T-helper 1 cell treated with Interleukin-12 subunit alpha and Interleukin-12 subunit beta and Interleukin-4 antibody, amounts not matched to agents 30 ng/mL and 1 ng/mL, for 36 hours (primary cell): ENCODE measurements at regions not wholly inside any gene's neighbourhood (a gene's known extent, or its start where the extent isn't known, plus 50 kb on each side); places are given as distances from the start of the nearest gene placed in this dataset.

Source experiments
- intact Hi-C: fragments of 100-400 bp; cut with micrococcal nuclease; formaldehyde crosslinking; loops from one replicate; pipeline ENCODE4 v1.15.1; 2024

DNA sequence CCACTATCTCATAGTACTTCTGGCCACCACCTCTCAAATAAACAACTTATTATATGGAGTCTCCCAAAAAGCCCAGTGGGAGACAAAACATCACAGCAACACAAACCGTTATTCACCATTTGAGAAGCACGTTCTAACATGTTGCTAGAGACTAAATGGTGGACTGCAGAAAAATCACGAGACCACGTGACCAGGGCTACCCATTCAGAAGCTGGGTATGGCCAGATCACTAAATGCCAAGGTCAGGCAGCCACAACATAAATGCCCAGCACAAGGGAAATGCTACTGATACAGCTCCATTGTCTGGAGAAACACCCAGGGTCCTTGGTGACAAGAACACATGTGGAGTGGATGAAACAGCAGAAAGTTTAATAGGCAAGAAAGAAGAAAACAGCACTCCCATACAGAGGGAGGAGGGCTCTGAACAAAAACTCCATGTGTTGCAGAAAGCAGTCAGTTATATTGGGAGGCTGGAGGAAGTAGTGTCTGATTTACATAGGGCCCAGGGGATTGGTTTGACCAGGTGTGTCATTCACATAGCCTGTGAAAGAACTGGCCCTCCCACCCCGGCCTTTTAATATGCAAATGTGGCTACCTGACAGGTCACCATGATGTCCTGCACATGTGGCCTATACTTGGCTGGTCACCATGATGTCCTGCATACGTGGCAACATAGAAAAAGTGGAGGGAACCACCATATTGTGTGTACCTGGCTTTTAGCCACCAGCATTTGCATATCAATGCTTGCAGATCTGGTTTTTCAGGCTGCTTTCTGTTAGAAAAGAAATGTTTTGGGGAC, 97.2 kb downstream of the TRIM36 start:
- intact Hi-C loops: no loop called here

DNA sequence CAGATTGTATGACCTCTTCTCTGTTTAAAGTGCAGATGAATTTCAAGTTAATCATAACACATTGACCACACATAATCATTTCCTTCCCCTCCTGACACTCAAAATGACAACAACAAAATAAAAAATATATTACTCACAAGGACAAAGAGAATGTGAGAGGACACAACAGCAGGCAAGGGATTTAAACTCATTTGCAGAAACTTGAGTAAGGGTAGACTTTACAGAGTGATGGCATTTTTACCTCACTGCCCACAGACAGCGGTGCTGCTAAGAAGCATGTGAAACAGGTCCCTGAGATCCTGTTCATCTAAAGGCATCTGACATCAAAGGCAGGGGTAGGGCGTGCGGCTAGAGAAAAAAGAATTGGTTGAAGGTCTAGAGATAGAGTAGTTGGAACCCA, 99.0 kb downstream of the TRIM36 start:
- intact Hi-C loops: no loop called here

DNA sequence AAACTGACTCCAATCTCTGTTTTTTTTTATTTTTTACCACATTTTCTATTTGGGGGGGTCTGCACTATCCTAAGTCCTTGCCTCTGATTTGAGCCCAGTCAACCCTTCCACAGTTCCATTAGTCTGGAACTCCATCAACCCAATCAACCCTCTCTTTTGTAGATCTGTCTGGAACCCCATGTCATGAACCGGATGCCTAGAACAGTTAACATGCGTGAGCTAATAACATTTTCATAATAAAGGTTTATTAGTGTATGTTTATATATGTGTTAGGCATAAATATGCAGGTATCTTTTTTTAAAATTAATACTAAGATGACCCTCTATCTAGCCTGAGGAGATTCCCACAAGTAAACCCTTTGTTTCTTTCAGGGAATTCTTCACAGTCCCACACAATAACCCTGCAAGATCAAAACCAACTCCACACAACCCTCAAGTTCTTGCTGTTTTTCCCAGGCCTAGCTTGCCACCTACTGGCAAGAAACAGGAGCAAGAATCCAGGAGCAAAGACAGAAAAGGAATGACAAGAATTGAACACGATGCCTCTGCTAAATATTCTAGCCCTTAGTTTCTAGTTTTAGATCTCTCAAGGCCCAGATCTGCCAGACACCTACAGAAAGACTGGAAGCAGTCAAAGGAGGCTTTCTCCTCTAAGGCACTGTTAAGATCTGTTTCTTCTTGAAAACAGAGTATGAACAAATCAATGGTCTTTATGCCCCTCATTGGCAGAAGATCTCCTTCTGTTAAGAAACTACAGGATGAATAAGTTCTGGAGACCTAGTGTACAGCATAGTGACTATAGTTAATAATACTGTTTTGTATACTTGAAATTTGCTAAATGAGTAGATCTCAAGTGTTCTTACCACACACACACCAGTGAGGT, 100.4 kb downstream of the TRIM36 start:
- intact Hi-C loops: loop anchor here (5.0 kb wide), 2 partner anchors 1392 to 1457 kb away; no protein-coding TSS in a partner anchor

DNA sequence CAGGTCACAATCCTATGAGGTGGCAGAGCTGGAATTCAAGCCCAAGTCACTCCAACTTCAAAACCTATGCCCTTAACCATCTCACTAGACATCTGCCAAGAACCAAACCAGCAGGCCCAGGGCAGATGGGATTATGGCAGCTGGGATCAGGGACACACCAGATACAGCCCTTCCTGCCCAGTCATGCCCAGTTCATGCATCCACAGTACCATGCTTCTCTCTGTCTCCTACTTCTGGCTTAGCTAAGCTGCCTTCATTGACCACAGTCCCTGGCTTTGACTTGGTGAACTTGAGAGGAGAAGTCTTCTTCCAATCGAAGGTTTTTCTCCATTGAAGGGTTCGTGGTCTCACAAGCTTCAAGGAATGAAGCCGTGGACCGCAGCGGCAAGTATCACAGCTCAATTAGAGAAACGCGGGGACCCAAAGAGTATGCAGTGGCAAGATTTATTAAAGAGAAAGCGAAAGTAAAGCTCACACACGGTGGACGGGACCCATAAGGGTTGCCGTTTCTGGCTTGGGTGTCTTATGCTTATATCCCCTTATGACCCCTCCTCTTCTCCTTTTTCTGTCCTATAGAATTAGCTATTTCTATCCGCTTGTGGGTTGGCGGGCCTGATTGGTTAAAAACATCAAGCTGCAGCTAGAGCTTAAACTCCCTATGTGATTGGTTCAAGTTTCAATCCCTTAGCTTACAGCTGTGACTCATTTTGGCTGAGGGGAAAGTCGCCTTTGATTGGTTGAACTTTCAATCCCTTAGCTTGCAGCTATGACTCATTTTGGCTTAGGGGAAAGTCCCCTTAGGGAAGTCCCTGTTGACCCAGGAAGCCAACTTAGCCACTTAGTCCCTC, 101.2 kb downstream of the TRIM36 start:
- intact Hi-C loops: loop anchor here (5.0 kb wide), 2 partner anchors 1391 to 1456 kb away; no protein-coding TSS in a partner anchor

DNA sequence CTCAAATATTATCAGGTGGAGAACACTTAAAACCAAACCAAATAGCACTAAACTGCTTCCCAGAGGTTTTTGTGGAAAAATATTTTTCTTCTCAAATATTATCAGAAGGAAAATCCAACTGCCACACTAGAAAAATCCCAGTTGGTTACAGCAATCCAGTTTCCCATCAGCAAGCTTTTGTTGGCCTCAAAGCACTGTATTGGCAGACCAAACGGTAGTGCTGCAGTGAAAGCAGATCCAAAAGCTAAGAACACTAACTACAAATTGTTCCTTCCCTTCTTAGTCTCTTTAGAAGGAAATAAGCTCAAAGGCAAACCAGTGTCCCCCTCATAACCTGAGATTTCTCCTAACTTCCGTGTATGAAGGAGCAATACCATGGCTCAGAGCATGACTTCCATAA, 105.3 kb downstream of the TRIM36 start:
- intact Hi-C loops: no loop called here

DNA sequence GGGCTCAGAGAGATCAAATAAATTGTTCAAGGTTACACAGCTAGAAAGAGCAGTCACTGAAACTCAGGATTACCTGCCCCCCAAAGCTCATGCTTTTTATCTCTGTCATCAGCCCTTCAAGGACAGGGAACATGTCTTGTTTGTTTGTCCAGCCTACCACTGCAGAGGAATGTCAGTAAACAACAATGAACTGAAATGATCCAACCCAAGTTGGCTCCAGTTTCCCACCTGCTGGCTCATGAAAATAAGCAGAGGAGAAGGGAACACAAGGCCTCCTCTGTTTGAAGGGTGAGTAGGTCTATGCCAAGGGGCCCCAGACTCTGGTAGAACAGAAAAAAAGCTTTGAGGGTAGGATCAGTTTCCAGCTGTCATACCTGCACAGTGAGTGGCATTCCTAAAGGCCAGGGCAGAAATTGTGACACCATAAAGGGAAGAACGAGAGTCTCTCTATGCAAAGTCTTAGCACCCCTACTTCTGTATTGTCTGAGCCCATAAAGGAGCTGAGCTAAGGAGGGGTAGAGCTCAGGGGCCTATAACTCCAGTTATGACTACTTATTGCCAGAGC, 115.2 kb downstream of the TRIM36 start:
- intact Hi-C loops: loop anchor here (5.0 kb wide), 1 partner anchor 703 kb away; no protein-coding TSS in a partner anchor

DNA sequence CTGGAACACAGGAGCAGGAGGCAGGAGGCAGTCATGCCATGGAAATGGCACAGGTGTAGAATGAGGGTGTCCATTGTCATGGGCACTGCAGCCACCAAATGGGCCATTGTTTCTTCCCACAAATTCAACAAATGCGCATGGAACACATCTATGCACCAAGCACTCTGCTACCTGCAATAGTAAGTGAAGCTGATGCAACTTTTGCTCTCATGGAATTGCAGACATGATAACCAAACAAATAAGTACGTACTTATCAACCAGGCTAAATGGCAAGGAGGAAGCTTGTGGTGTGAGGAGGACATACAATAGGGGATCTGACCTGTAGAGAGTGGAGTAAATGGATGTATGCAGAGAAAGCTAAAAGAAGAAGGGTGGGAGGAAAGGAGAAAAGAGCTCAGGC, 116.8 kb downstream of the TRIM36 start:
- intact Hi-C loops: loop anchor here (5.0 kb wide), 1 partner anchor 704 kb away; no protein-coding TSS in a partner anchor

DNA sequence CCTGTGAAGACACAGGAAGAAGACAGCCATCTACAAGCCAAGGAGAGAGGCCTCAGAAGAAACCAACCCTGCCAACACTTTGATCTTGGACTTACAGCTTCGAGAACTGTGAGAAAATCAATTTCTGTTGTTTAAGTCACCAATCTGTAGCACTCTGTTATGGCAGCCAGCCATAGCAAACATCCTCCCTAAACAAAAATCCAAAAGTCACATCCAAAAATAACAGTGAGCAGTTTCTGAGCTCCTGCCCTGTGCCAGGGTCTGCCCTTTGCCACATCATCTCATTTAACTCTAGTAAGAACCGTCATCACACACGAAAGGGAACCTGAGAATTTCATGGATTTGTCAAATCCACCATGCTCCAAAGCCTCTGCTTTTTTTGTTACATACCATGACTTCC, 118.8 kb downstream of the TRIM36 start:
- intact Hi-C loops: loop anchor here (5.0 kb wide), 1 partner anchor 706 kb away; no protein-coding TSS in a partner anchor

DNA sequence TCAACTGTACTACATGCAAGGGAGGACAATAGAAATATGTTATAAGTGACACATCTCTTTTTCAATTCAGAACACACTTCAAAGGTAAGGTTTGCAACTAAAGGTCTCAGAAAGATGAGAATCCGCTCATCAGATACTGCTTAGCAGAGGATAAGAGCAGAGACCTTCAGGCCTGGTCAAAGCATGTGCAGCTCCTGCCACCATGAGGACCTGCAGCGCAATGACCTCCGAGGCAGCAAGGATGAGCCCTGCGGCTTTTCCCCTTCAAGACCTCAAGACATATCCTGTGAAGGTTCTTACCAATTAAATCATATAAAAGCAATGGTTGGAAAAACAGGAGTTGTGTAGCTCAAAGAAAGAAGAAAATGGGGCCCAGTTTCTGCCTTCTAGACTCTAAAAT, 135.8 kb downstream of the TRIM36 start:
- intact Hi-C loops: no loop called here

DNA sequence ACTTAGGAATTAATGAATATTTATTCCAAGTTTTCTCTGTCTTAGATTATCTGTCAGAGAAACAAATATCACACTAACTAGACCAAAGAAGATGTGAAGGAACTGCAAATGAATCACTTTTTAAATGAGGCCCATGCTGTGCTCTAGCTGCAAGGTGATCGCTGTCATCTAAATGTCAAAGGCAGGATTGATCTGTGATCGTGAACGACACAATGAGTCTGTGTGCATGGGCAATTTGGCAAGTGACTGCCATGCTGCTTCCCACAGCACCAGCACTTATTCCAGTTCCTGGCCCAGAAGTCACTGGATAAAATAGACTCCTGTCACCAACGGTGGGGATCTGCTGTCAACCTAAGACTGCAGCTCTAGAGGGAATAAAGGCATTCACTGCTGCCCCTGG, 141.2 kb downstream of the TRIM36 start:
- intact Hi-C loops: no loop called here

DNA sequence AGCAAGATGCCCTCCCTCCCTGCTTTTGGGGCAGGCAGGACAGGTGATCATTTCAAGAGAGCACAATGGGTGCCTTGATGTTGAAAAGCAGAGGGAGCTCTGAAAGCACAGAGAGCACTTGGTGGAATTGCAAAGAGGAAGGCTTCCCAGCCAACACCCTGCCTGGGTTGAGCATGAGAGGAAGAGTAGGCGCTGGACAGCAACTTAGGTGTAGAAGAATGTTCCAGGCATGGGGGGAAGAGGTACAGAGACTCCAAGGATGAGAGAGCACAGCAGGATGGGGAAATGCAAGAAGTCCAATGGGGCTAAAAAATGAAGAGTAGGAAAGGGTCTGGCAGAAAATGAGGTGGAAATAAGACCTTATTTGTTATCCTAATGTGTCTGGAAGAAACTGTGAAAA, 144.8 kb downstream of the TRIM36 start:
- intact Hi-C loops: no loop called here

DNA sequence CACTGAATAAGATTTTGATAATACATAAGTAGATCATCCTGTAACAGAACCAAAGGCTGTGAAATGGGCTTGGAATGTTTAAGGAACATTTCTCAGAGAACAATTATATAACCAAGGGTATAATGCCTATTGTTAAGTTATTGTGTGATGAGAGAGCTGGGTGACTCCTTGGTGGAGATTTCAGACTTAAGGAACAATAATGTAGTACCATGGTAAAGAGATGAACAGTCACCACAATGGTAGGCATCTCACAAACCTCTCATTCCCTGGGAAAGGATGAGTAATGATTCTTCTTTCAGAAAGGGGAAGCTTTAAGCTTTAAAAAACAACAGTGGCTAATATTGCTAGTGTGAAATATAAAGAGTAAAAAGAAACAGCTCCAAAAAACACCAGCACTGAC, 147.4 kb downstream of the TRIM36 start:
- intact Hi-C loops: no loop called here

DNA sequence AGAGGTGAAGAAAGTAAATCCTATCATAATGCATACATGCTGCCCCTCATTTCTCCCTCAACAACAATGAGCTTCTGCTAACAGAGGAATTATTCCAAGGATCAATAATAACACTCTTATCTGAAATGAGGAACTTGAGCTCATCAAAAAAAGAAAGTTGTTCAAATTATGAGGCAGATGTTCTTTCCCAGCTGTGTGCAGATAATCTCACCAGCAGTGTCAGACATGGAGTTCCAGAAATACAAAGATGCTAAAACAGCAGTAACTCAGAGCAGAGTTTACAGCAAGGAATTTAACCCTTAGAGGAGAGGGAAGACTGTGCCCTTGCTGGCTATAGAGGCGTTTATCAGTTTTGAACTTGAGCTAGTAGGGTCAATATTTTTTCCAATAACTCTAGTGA, 153.1 kb downstream of the TRIM36 start:
- intact Hi-C loops: no loop called here

DNA sequence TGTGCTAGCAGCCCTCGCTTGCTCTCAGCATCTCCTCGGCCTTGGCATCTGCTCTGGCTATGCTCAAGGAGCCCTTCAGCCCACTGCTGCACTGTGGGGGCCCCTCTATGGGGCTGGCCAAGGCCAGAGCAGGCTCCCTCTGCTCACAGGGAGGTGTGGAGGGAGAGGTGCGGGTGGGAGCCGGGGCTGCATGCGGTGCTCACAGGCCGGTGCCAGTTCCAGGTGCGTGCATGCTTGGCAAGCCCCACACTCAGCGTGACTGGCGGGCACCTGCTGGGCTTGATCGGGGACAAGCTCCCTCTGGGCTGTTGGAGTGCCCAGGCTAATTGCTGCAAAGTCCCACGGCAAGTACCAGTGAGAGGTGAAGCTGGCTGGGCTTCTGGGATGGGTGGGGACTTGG, 170.5 kb downstream of the TRIM36 start:
- intact Hi-C loops: no loop called here

DNA sequence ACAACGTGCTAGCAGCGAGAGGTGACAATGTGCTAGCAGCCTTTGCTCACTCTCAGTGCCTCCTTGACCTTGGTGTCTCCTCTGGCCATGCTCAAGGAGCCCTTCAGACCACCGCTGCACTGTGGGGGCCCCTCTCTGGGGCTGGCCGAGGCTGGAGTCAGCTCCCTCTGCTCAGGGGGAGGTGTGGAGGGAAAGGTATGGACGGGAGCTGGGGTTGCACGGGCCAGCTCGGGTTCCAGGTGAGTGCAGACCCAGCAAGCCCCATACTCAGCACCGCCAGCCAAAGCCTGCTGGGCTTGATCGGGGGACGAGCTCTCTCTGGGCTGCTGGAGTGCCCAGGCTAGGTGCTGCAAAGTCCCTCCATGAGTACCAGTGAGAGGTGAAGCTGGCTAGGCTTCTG, 180.2 kb downstream of the TRIM36 start:
- intact Hi-C loops: no loop called here

DNA sequence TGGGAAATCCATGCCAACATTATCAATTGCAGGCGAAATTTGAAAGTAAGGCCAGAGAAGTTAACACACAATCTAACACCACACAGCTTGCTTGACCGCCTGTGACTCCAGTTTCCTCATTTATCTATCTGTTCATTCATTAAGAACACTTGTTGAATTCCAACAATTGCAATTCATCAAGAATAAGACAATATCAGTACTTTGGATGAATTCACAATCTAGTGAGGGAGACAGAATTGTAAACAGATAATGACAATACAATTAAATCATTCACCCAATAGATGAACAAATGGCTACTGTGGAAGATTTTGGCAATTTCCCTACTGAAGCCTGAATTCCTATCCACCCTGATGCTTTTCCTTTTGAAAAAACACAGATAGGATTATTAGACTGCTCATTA, 181.6 kb downstream of the TRIM36 start:
- intact Hi-C loops: no loop called here

DNA sequence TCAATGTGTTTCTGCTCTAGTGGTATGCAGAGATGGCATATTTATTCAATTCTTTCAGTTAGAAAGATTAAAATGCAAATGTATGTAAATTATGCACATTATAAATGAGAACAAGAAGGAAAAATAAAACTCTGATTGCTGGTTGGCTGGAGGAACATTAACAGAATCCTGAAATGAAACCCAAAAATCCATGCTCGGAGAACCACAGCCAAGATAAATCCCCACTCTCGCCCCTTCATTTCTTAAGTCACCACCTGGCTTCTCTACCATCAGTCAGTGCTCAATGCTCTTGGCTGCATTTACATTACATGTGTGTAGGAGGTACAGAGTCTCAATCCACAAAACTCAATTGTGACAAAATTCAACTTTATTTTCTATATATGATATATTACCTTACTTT, 184.9 kb downstream of the TRIM36 start:
- intact Hi-C loops: no loop called here

DNA sequence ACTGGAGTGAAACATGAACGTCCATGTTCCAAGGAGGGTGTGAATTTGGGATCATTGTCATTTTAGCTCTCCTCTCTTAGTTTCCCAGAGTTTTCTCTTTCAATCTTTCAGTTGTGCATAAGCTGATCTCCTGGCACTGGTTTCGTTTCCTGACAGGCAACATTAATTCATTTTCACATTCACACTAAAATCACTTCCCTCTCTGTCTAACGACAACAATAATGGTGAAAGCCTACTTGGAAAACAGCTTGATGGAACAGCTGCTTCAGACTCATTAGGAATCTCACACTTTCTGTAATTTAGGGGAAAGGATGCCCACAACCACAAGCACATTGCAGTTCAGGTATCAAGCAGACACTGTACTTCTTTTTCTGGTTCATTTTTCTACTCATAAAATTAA, 188.6 kb downstream of the TRIM36 start:
- intact Hi-C loops: no loop called here

DNA sequence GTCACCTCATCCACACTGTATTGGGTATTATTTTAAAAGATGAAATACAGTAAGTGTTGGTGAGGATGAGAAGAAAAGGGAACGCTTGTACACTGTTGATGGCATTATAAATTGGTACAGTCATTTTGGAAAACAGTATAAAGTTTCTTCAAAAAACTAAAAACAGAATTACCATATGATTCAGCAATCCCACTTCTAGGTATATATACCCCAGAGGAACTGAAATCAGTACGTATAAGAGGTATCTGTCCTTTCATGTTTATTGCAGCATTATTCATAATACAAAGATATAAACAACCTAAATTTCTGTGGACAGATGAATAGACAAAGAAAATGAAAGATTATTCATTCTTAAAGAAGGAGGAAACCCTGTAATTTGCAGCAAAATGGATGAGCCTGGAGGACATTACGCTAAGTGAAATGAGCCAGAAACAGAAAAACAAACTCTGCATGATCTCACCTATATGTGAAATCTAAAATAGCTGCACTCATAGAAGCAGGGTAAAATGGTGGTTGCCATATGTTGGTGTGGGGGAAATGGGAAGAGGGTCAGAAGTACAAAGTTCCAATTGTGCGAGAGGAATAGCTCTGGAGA, 191.6 kb downstream of the TRIM36 start:
- intact Hi-C loops: no loop called here

DNA sequence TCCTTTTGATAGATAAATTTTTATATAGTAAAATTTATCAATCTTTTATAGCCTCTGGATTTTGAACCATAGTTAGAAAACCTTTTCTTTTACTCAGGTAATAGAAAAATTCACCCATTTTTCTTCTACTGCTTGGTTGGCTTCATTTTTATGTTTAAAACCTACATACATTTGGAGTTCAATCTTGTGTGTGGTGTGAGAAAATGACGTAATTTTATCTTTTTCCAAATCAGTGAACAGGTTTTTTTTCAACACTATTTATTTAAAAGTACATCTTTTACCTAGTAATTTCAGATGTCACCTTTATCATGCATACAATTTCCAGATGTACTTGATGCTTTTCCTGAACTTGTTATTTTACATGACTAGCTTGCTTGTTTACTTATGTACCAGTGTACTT, 200.2 kb downstream of the TRIM36 start:
- intact Hi-C loops: no loop called here

DNA sequence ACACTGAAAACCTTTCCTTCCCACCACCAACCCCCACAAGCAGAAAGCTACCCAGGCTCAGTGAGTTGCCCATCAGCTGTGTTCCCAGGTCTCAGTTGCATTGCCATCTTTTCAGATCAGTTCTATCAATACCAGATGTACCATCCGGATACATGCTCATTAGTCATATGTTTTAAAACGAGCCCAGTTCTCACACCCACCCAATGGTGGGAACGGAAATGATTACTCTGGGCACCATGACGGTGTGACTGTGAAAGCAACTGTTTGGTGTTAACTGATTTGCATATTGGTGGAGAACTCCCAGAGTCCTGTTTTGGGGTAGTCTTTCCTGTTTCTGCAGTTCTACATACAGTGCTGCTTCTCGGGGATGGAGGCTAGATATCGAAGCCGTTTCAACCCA, 212.3 kb downstream of the TRIM36 start:
- intact Hi-C loops: no loop called here
